Smooth muscle cell (in vitro differentiated cells): ENCODE measurements at regions not wholly inside any gene's neighbourhood (a gene's known extent, or its start where the extent isn't known, plus 50 kb on each side); places are given as distances from the start of the nearest gene placed in this dataset.
"Not testable (repeated sequence)": the region's sequence is repeated elsewhere in the genome, so short reads cannot be mapped to it uniquely, and the experiment has no call there.

Source experiments
- DNase-seq: peaks from one replicate; lab custom pipeline; 2025; ENCODE audit not compliant: unreplicated experiment; lab: John Stamatoyannopoulos, UW
- H2AFZ ChIP-seq: fragments of 200-600 bp; sonication (generic); 2 replicates; pipeline ENCODE4 v1.6.0; 2016; ENCODE audit warnings: antibody characterized with exemption, low read depth, mild to moderate bottlenecking
- H3F3A ChIP-seq: fragments of 200-600 bp; sonication (generic); 2 replicates; pipeline ENCODE4 v1.6.0; 2017; ENCODE audit warnings: antibody characterized with exemption, low read depth
- H3K27ac ChIP-seq: fragments of 200-600 bp; sonication (generic); 2 replicates; pipeline ENCODE4 v1.5.1; 2016; ENCODE audit warnings: low read depth, mild to moderate bottlenecking
- H3K27me3 ChIP-seq: fragments of 200-600 bp; sonication (generic); 2 replicates; pipeline ENCODE4 v1.6.1; 2016; ENCODE audit warnings: low read depth, mild to moderate bottlenecking
- H3K36me3 ChIP-seq: fragments of 200-600 bp; sonication (generic); 2 replicates; pipeline ENCODE4 v1.5.1; 2016; ENCODE audit warnings: low read depth
- H3K4me1 ChIP-seq: fragments of 200-600 bp; sonication (generic); 2 replicates; pipeline ENCODE4 v1.5.1; 2016; ENCODE audit warnings: low read depth
- H3K4me2 ChIP-seq: fragments of 200-600 bp; sonication (generic); 2 replicates; pipeline ENCODE4 v1.6.0; 2016; ENCODE audit warnings: mild to moderate bottlenecking
- H3K4me3 ChIP-seq: fragments of 200-600 bp; sonication (generic); 2 replicates; pipeline ENCODE4 v1.5.1; 2016; ENCODE audit warnings: mild to moderate bottlenecking
- H3K79me2 ChIP-seq: fragments of 200-600 bp; sonication (generic); 2 replicates; pipeline ENCODE4 v1.6.0; 2016; ENCODE audit warnings: low read depth, mild to moderate bottlenecking
- H3K9ac ChIP-seq: fragments of 200-600 bp; sonication (generic); 2 replicates; pipeline ENCODE4 v1.6.0; 2016; ENCODE audit warnings: low read depth
- H3K9me3 ChIP-seq: fragments of 200-600 bp; sonication (generic); replicated peaks from 2 replicates; pipeline ENCODE4 v1.5.1; 2016; ENCODE audit warnings: low read depth
- H4K20me1 ChIP-seq: fragments of 200-600 bp; sonication (generic); 2 replicates; pipeline ENCODE4 v1.6.0; 2016; ENCODE audit warnings: low read depth
- WGBS: methylation state at CpG from one replicate; pipeline ENCODE4 v1.1.7; 2016; ENCODE audit warnings: low lambda C conversion rate; 5-methylcytosine and 5-hydroxymethylcytosine counted together
- TF ChIP-seq, protein P1 (sequence below): fragments of 200-600 bp; sonication (generic); IDR thresholded peaks from 2 replicates; pipeline ENCODE4 v1.5.1; 2017; ENCODE audit warnings: borderline replicate concordance, mild to moderate bottlenecking, antibody characterized with exemption; ENCODE audit not compliant: insufficient read depth, poor library complexity, severe bottlenecking

DNA sequence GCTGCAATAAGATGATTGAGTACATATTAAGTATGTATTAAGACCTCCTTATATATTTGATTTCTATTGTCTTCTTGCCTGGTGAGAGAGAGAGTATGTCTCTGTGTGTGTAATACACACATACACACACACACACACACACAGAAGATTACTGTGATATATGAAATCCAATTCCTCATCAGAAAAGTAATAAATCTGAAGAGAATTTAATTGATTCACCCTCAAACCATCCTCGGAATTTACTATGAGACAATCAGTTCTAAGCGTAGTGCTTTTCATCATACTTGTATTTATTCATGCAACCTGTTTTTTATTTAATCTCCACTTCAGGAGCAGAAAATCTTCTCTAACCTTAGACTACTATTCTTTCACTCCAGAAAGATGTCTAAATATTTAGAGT, 62.3 kb upstream of the TLL1 start:
- H3K4me2 ChIP-seq = no peak overlapping the region
- H3K4me1 ChIP-seq = no peaks in the 10 kb centered on the region
- H3K9ac ChIP-seq = no peak overlapping the region
- H2AFZ ChIP-seq = no peak overlapping the region
- no peaks in the 10 kb centered on the region for H3K79me2 ChIP-seq
- TF ChIP-seq, protein P1, sequence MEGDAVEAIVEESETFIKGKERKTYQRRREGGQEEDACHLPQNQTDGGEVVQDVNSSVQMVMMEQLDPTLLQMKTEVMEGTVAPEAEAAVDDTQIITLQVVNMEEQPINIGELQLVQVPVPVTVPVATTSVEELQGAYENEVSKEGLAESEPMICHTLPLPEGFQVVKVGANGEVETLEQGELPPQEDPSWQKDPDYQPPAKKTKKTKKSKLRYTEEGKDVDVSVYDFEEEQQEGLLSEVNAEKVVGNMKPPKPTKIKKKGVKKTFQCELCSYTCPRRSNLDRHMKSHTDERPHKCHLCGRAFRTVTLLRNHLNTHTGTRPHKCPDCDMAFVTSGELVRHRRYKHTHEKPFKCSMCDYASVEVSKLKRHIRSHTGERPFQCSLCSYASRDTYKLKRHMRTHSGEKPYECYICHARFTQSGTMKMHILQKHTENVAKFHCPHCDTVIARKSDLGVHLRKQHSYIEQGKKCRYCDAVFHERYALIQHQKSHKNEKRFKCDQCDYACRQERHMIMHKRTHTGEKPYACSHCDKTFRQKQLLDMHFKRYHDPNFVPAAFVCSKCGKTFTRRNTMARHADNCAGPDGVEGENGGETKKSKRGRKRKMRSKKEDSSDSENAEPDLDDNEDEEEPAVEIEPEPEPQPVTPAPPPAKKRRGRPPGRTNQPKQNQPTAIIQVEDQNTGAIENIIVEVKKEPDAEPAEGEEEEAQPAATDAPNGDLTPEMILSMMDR = no peak
- no peaks in the 10 kb centered on the region for H3F3A ChIP-seq
- 82% methylated on average over 2 of the region's 2 CpGs for WGBS
- H3K9me3 ChIP-seq = no peaks in the 10 kb centered on the region
- H3K4me3 ChIP-seq = no peak overlapping the region
- no peak overlapping the region for H3K27ac ChIP-seq
- H3K36me3 ChIP-seq = no peaks in the 10 kb centered on the region
- no peaks in the 10 kb centered on the region for H4K20me1 ChIP-seq
- H3K27me3 ChIP-seq = no peaks in the 10 kb centered on the region
- no peak for DNase-seq

DNA sequence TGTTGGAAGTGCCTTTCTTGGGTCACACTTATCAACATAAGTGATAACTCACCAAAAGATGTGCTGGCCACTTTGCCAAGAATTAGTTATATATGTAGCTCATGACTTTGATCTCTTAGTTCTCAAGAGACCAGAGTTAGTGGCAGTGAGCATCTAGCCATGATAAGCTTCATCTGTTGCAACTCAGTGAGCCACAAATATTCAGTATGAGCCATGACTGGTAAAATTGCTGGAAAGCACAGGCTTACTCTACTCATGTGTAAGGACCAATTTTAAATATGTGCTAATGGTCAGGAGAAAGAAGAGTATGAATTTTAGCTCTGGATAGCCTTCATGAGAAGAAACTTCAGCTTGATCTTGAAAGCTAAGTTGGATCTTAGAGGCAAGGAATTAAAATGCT, 59.4 kb upstream of the TLL1 start:
- H3K27me3 ChIP-seq = no peaks in the 10 kb centered on the region
- no peaks in the 10 kb centered on the region for H3F3A ChIP-seq
- H3K79me2 ChIP-seq = no peaks in the 10 kb centered on the region
- no peak overlapping the region for H3K4me3 ChIP-seq
- H3K27ac ChIP-seq = no peak overlapping the region
- no peaks in the 10 kb centered on the region for H3K36me3 ChIP-seq
- no peak for DNase-seq
- no peak overlapping the region for H2AFZ ChIP-seq
- H3K4me2 ChIP-seq = no peak overlapping the region
- H4K20me1 ChIP-seq = no peaks in the 10 kb centered on the region
- no peaks in the 10 kb centered on the region for H3K9me3 ChIP-seq
- H3K9ac ChIP-seq = no peak overlapping the region
- TF ChIP-seq, protein P1 = no peak
- H3K4me1 ChIP-seq = no peaks in the 10 kb centered on the region

DNA sequence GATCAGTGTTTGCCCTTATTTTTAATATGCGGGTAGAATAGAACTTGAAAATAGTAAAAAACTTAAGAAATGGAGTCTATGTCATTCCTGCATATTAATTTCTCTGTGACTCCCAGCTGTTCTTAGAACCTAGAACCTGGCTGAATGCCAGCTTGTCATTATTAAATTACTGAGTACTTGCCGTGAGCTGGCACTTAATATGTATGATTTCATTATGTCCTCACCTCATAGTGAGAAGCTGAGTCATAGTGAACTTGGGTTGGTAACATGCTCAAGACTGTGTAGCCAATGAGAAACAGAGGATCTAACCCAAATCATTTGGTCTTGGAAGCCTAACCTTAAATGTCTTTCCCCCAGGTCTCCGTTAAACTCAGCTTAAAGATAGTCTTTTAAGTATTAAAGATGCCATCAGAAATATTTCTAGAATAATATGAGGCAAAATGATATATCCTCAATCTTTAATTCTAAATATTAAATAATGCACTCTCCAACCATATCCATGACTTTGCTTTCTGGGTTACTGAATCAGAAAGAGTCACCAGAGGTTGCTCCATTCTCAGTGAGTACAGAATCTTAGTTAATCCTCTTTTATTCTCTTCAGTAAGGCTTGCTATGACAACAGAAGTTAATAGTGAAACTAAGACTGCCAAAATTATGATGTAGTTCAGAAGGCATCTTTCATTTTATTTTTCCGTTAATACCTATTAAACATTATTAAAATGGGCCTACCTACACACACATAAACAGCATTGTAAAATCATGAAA, 58.6 kb upstream of the TLL1 start:
- no peak overlapping the region for H3K27ac ChIP-seq
- H2AFZ ChIP-seq = no peak overlapping the region
- H3K9me3 ChIP-seq = no peaks in the 10 kb centered on the region
- H3K4me1 ChIP-seq = no peaks in the 10 kb centered on the region
- TF ChIP-seq, protein P1 = no peak
- H3K4me3 ChIP-seq = no peak overlapping the region
- H4K20me1 ChIP-seq = no peaks in the 10 kb centered on the region
- no peaks in the 10 kb centered on the region for H3K27me3 ChIP-seq
- H3K9ac ChIP-seq = no peak overlapping the region
- H3F3A ChIP-seq = no peaks in the 10 kb centered on the region
- H3K4me2 ChIP-seq = no peak overlapping the region
- no peaks in the 10 kb centered on the region for H3K36me3 ChIP-seq
- WGBS = 84% methylated on average over 4 of the region's 4 CpGs
- no peaks in the 10 kb centered on the region for H3K79me2 ChIP-seq
- no peak for DNase-seq

DNA sequence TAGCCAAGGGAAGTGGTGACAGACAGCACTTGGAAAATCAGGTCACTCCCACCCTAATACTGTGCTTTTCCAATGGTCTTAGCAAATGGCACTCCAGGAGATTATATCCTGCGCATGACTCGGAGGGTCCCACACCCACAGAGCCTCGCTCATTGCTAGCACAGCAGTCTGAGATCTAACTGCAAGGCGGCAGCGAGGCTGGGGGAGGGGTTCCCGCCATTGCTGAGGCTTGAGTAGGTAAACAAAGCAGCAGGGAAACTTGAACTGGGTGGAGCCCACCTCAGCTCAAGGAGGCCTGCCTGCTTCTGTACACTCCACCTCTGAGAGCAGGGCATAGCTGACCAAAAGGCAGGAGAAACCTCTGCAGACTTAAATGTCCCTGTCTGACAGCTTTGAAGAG, 53.9 kb upstream of the TLL1 start:
- H4K20me1 ChIP-seq, H2AFZ ChIP-seq, H3K9me3 ChIP-seq, DNase-seq, H3K27ac ChIP-seq, H3K4me1 ChIP-seq, H3K4me2 ChIP-seq, H3F3A ChIP-seq, H3K27me3 ChIP-seq, H3K9ac ChIP-seq, H3K4me3 ChIP-seq, H3K79me2 ChIP-seq, H3K36me3 ChIP-seq: not testable (repeated sequence)
- WGBS = 92% methylated on average over 6 of the region's 6 CpGs
